Nephron progenitor cell (in vitro differentiated cells): ENCODE measurements at regions not wholly inside any gene's neighbourhood (a gene's known extent, or its start where the extent isn't known, plus 50 kb on each side); places are given as distances from the start of the nearest gene placed in this dataset.

Experiments
- DNase-seq: peaks from one replicate; pipeline ENCODE4 v3.0.0; 2021
- H3K27ac Mint-ChIP-seq: 2 replicates; pipeline ENCODE4 v1.8.0; 2021; ENCODE audit warnings: mild to moderate bottlenecking, moderate library complexity, mixed read lengths
- H3K27me3 Mint-ChIP-seq: 2 replicates; pipeline ENCODE4 v1.8.0; 2021; ENCODE audit warnings: mild to moderate bottlenecking, low read depth, mixed read lengths; ENCODE audit not compliant: poor library complexity
- H3K36me3 Mint-ChIP-seq: 2 replicates; pipeline ENCODE4 v1.8.0; 2021; ENCODE audit warnings: low read depth, mixed read lengths
- H3K4me1 Mint-ChIP-seq: 2 replicates; pipeline ENCODE4 v1.8.0; 2021; ENCODE audit warnings: mixed read lengths
- H3K4me3 Mint-ChIP-seq: 2 replicates; pipeline ENCODE4 v1.8.0; 2021; ENCODE audit warnings: mild to moderate bottlenecking, moderate library complexity, mixed read lengths
- H3K9me3 Mint-ChIP-seq: 2 replicates; pipeline ENCODE4 v1.8.0; 2021; ENCODE audit warnings: mild to moderate bottlenecking, moderate library complexity, mixed read lengths
- TF ChIP-seq, protein P1 (sequence below): fragments of 200-600 bp; sonication (generic); IDR thresholded peaks from 2 replicates; pipeline ENCODE4 v1.5.0; 2021; ENCODE audit warnings: antibody characterized with exemption

DNA sequence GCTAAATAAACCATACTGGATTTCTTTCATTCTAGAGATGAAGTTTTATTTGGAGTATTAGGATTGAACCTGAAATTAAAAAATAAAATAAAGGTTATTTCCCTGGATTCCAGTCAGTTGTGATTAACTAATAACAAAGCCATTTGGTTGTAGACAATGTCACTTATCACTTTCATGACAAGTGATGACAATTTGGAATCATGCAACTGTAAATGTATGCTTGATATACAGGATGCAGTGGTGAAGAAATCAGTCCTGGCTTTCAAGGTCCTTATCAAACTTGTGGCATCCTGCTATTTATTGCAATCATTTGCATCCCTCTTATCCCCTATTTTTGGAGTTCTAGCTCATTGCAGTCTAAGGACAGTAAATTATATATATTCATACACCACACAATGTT is 425.2 kb downstream of the CHL1 start:
- TF ChIP-seq, protein P1, sequence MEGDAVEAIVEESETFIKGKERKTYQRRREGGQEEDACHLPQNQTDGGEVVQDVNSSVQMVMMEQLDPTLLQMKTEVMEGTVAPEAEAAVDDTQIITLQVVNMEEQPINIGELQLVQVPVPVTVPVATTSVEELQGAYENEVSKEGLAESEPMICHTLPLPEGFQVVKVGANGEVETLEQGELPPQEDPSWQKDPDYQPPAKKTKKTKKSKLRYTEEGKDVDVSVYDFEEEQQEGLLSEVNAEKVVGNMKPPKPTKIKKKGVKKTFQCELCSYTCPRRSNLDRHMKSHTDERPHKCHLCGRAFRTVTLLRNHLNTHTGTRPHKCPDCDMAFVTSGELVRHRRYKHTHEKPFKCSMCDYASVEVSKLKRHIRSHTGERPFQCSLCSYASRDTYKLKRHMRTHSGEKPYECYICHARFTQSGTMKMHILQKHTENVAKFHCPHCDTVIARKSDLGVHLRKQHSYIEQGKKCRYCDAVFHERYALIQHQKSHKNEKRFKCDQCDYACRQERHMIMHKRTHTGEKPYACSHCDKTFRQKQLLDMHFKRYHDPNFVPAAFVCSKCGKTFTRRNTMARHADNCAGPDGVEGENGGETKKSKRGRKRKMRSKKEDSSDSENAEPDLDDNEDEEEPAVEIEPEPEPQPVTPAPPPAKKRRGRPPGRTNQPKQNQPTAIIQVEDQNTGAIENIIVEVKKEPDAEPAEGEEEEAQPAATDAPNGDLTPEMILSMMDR: no peak
- no peaks in the 10 kb centered on the region for H3K4me1 Mint-ChIP-seq
- no peak overlapping the region for H3K27ac Mint-ChIP-seq
- DNase-seq: no peak
- H3K36me3 Mint-ChIP-seq: no peaks in the 10 kb centered on the region
- H3K4me3 Mint-ChIP-seq: no peak overlapping the region
- H3K27me3 Mint-ChIP-seq: peaks cover 4% of the 10 kb centered on the region
- no peaks in the 10 kb centered on the region for H3K9me3 Mint-ChIP-seq

DNA sequence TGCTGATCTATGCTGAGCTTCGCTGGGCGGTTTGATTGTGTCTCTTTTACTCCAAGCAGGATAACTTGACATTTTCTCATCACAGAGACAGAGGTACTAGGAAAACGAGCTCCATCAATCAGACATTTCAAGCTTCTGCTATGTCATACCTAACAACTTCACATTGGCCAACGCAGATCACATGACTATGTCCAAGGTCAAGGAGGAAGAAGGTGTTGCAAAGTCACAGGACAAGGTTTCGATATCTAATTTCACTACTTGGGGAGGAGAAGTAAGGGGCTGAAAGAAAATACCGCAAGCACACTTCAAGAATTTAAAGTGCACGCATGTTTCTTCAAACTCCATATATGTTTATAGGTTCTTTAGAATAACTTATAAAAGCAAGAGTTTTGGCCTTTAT is 425.8 kb downstream of the CHL1 start:
- no peak overlapping the region for H3K4me3 Mint-ChIP-seq
- no peaks in the 10 kb centered on the region for H3K9me3 Mint-ChIP-seq

DNA sequence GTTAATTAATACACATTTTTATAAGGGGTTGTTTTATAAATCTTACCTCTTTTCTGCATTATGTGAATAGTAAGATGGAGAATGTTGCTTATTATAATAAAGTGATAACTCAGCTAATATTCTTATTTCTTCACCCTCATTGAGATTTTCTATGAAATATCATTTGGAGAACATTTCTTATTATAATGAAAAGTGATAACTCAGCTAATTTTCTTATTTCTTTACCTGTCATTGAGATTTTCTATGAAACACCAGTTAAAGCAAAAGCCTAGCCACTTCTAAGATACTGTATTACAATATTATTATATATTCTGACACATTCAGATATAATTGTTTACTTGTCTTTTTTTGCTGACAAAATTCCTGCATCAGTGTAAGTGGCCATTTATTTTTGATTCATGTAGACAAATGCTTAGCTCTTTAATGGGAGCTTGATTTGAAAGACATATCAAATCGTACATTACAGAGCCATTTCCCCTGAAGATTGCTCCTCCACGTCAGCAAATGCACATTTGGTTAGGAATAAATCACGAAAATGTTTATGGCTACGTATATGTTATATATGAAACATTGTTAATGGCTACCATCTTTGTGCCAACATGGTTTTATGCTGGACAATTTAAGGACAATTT is 427.5 kb downstream of the CHL1 start:
- TF ChIP-seq, protein P1: no peak
- H3K4me1 Mint-ChIP-seq: no peaks in the 10 kb centered on the region
- no peak overlapping the region for H3K27ac Mint-ChIP-seq
- no peak for DNase-seq
- no peaks in the 10 kb centered on the region for H3K36me3 Mint-ChIP-seq
- H3K9me3 Mint-ChIP-seq: no peaks in the 10 kb centered on the region
- peaks cover 4% of the 10 kb centered on the region for H3K27me3 Mint-ChIP-seq
- H3K4me3 Mint-ChIP-seq: no peak overlapping the region

More for the DNA sequence above, 425.8 kb downstream of the CHL1 start:
- Mint-ChIP-seq H3K27me3 (peaks cover 7% of the 10 kb centered on the region), H3K36me3 (no peaks in the 10 kb centered on the region), H3K27ac (no peak overlapping the region), H3K4me1 (no peaks in the 10 kb centered on the region)
- TF ChIP-seq, protein P1: no peak
- DNase-seq: no peak

DNA sequence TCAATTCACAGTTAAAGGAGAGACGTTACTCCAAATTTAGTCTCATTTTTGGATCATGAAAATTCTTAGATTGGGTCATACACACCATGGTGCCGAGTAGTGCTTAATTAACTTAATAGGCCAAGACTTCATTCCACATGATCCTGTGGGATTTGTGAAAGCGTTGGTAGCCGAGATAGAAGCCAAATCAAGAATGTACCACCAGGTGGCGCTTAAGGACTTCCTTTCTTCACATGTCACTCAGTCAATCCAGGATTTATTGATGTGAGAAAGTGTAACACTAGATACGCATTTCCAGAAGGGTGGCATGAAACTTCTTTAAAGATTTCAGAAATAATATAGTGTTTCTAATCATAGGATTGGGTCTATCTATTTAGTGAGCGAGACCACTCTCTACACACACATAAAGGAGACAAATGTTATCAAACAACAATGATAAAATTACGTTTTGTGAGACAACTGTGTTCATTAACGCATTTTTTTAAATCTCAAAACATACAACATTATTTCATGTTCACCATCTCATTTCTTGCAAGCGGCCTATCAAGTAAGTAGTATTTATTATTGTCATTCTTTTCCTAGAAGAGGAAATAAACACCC is 436.1 kb downstream of the CHL1 start:
- Mint-ChIP-seq H3K27ac (no peak overlapping the region), H3K27me3 (peaks cover 7% of the 10 kb centered on the region), H3K36me3 (no peaks in the 10 kb centered on the region), H3K4me1 (no peaks in the 10 kb centered on the region), H3K4me3 (no peak overlapping the region), H3K9me3 (no peaks in the 10 kb centered on the region)
- TF ChIP-seq, protein P1: peak; percentile 86
- DNase-seq: peak; percentile 75

DNA sequence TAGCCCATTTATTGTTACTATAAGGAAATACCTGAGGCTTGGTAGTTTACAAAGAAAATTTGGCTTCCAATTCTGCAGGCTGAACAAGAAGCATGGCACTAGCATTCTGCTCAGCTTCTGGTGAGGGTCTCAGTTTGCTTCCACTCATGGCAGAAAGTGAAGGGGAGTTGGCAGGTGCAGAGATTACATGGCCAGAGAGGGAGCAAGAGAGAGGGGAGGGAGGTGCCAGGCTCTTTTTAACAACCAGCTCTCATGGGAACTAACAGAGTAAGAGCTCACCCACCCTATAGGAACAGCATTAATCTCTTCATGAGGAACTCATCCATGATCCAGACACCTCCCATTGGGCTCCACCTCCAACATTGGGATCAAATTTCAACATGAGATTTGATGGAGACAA is 437.9 kb downstream of the CHL1 start:
- TF ChIP-seq, protein P1: no peak
- Mint-ChIP-seq H3K4me1 (no peaks in the 10 kb centered on the region), H3K27me3 (peaks cover 7% of the 10 kb centered on the region), H3K9me3 (no peaks in the 10 kb centered on the region), H3K4me3 (no peak overlapping the region), H3K27ac (no peak overlapping the region), H3K36me3 (no peaks in the 10 kb centered on the region)
- DNase-seq: no peak

DNA sequence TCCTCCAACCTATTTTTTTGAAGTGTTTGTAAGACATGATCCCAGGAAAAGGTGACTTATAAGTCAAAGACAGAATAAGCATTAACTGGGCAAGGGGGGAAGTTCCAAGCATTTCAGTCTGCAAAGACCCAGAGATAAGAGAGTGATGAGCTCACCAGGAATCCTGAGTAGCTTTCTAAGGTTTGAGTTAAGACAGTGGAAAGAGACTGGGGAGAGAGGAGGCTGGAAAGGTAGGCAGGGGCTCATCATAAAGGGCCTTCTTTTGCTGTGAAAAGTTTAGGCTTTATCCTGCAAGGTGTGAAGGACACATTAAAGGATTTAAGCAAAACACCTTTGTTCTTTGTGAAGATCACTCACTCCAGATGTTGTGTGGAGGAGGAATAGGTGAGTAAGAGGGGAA is 438.8 kb downstream of the CHL1 start:
- TF ChIP-seq, protein P1: no peak
- no peaks in the 10 kb centered on the region for H3K36me3 Mint-ChIP-seq
- peaks cover 6% of the 10 kb centered on the region for H3K27me3 Mint-ChIP-seq
- no peak for DNase-seq
- H3K4me1 Mint-ChIP-seq: no peaks in the 10 kb centered on the region
- H3K27ac Mint-ChIP-seq: no peak overlapping the region
- H3K4me3 Mint-ChIP-seq: no peak overlapping the region
- no peaks in the 10 kb centered on the region for H3K9me3 Mint-ChIP-seq
